Suppressor macrophage (primary cell): ENCODE measurements at regions not wholly inside any gene's neighbourhood (a gene's known extent, or its start where the extent isn't known, plus 50 kb on each side); places are given as distances from the start of the nearest gene placed in this dataset.

ENCODE experiments used
- DNase-seq, 4 experiments: peaks; one replicate each; pipeline ENCODE4 v3.0.0-alpha.2; 2020 to 2022

- no peak for DNase-seq
These were observed 294.8 kb downstream of the CDC5L start for GRCh38 chr6:44682280-44682679.

GRCh38 chr6:44682987-44683779, 295.7 kb downstream of the CDC5L start:
- DNase-seq: no peak

GRCh38 chr6:44685213-44685612, 297.7 kb downstream of the CDC5L start:
- no peak for DNase-seq

- no peak for DNase-seq
These were observed 308.6 kb downstream of the CDC5L start for GRCh38 chr6:44696099-44696498.

GRCh38 chr6:44696686-44697085, 309.2 kb downstream of the CDC5L start:
- no peak for DNase-seq

GRCh38 chr6:44697327-44697726, 309.8 kb downstream of the CDC5L start:
- DNase-seq: no peak

GRCh38 chr6:44698602-44699001, 311.1 kb downstream of the CDC5L start:
- DNase-seq: no peak

- DNase-seq: no peak
These were observed 311.6 kb downstream of the CDC5L start for GRCh38 chr6:44699082-44699481.

GRCh38 chr6:44699851-44700250, 312.3 kb downstream of the CDC5L start:
- DNase-seq: no peak

GRCh38 chr6:44700422-44700821, 312.9 kb downstream of the CDC5L start:
- no peak for DNase-seq

- DNase-seq: no peak
These were observed 313.6 kb downstream of the CDC5L start for GRCh38 chr6:44701038-44701636.

- DNase-seq: no peak
These were observed 314.2 kb downstream of the CDC5L start for GRCh38 chr6:44701637-44702101.

GRCh38 chr6:44702292-44702691, 314.8 kb downstream of the CDC5L start:
- DNase-seq: no peak

- DNase-seq: no peak
These were observed 317.0 kb downstream of the CDC5L start for GRCh38 chr6:44704240-44705150.

- no peak for DNase-seq
These were observed 318.1 kb downstream of the CDC5L start for GRCh38 chr6:44705596-44705995.

GRCh38 chr6:44706011-44706410, 318.5 kb downstream of the CDC5L start:
- DNase-seq: no peak

GRCh38 chr6:44708208-44708607, 320.7 kb downstream of the CDC5L start:
- DNase-seq: no peak

- DNase-seq: no peak
These were observed 325.0 kb downstream of the CDC5L start for GRCh38 chr6:44712353-44713111.

- DNase-seq: no peak
These were observed 327.7 kb downstream of the CDC5L start for GRCh38 chr6:44715188-44715587.

- no peak for DNase-seq
These were observed 328.4 kb downstream of the CDC5L start for GRCh38 chr6:44715925-44716324.

GRCh38 chr6:44717431-44717830, 329.9 kb downstream of the CDC5L start:
- DNase-seq: no peak

- DNase-seq: no peak
These were observed 334.6 kb downstream of the CDC5L start for GRCh38 chr6:44721954-44722578.
